Uterus (tissue), 2 donors: ENCODE measurements at regions not wholly inside any gene's neighbourhood (a gene's known extent, or its start where the extent isn't known, plus 50 kb on each side); places are given as distances from the start of the nearest gene placed in this dataset.

Experiments used
- CTCF ChIP-seq, 4 experiments: fragments of 200-600 bp in 2 of 4; fragments of 450-650 bp in 2 of 4; sonication (generic) in 2 of 4; IDR thresholded peaks; one replicate each; pipeline ENCODE4 v1.5.1; 2016 to 2019; ENCODE audit warnings: antibody characterized with exemption in 4 of 4, mild to moderate bottlenecking in 2 of 4, moderate library complexity in 1 of 4
- POLR2A ChIP-seq, 2 donors: fragments of 450-650 bp; IDR thresholded peaks; one replicate each; pipeline ENCODE4 v1.6.1; 2016; ENCODE audit warnings: antibody characterized with exemption in 2 of 2, mild to moderate bottlenecking in 1 of 2, moderate library complexity in 1 of 2

- TF ChIP-seq CTCF (IDR thresholded peaks at IDR 0.05) = no peak
- no peak for TF ChIP-seq POLR2A (IDR thresholded peaks at IDR 0.05)
Observed at GRCh38 chr5:53256746-53257145, 147.2 kb upstream of the MOCS2 start.
